ENCODE measurements at regions not wholly inside any gene's neighbourhood (a gene's known extent, or its start where the extent isn't known, plus 50 kb on each side); places are given as distances from the start of the nearest gene placed in this dataset.

DNA sequence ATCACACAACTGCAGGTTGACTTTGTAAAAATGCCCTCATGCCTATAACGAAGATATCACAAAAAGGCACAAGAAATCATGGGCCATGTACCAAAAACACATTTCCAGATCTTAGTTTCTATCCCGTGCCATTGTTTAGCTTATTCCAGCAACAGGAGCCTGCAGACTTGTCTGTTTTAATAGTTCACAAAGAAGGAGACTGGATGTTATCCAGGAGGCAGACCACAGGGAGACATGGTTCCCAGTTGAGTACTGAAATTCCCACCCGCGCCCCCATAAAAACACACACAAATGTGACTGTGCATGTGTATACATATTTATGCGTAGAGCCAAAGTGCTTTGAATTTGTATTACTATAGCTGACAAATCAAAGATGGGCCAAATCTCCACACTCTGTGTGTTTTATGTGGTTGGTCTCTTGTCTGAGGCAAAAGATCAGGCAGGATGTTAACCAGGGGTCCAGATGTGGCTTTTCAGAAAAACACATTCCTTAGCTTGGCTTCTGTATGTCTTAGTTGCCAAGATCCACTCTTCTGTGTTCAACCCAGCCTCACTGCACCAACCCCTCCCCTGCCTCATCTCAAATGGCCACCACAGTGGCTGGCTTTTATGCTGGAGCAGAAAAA is 469.2 kb upstream of the DIPK2B start:
- no TSS peak for BruUV-seq (replicated peaks)

GRCh38 chrX:45668686-45669443 is 468.2 kb upstream of the DIPK2B start:
- Histone ChIP-seq H3K4me1 (ENCODE audit: insufficient read depth, low read length) (no peaks in the 10 kb centered on the region), H3K27me3 (ENCODE audit: control insufficient read depth in 1 of 2, insufficient read depth in 2 of 2, low read length in 2 of 2) (no peaks in the 10 kb centered on the region), H3K9me3 (ENCODE audit: low read length) (no peaks in the 10 kb centered on the region), H3K36me3 (replicated peaks in 1 of 2; ENCODE audit: control insufficient read depth in 1 of 2, insufficient read depth in 2 of 2, low read length in 2 of 2) (no peaks in the 10 kb centered on the region), H3K79me2 (ENCODE audit: insufficient read depth, low read length) (no peaks in the 10 kb centered on the region), H3K4me2 (ENCODE audit: low read depth, low read length) (no peak overlapping the region), H4K20me1 (ENCODE audit: insufficient read depth, low read length) (no peaks in the 10 kb centered on the region), H2AFZ (ENCODE audit: low read length) (no peak overlapping the region), H3K9ac (ENCODE audit: insufficient read depth, low read depth, low read length) (no peak overlapping the region), H3K27ac (ENCODE audit: extremely low read length, insufficient read depth, low read length) (no peak overlapping the region), H3K4me3 (replicated peaks in 1 of 3; ENCODE audit: insufficient read depth in 1 of 3, low read depth in 2 of 3, low read length in 3 of 3) (no peak overlapping the region)
- ChIA-PET CTCF (ENCODE audit: low intra/inter-chr PET ratio, low total read pairs) (no interaction called here), POLR2A (no interaction called here)
- in situ Hi-C loops (cut with HindIII; ENCODE audit: extremely low pct_ligation_motif_present, low pct_unique_long_range_greater_than_20kb): no loop called here
- no peak for FAIRE-seq
- WGBS (ENCODE audit: low lambda C conversion rate): 19% methylated on average over 5 of the region's 6 CpGs
- DNase-seq (ENCODE audit: low spot score): no peak
- BruUV-seq (replicated peaks): no TSS peak
- intact Hi-C loops (cut with micrococcal nuclease; ENCODE audit: unreplicated experiment): no loop called here
- no peak for ATAC-seq
- TF ChIP-seq TEAD2 (CRISPR knock-in tag; IDR thresholded peaks at IDR 0.05): no peak
- TF ChIP-seq ZBTB38 (CRISPR knock-in tag; IDR thresholded peaks at IDR 0.05): no peak
- TF ChIP-seq, protein P1, sequence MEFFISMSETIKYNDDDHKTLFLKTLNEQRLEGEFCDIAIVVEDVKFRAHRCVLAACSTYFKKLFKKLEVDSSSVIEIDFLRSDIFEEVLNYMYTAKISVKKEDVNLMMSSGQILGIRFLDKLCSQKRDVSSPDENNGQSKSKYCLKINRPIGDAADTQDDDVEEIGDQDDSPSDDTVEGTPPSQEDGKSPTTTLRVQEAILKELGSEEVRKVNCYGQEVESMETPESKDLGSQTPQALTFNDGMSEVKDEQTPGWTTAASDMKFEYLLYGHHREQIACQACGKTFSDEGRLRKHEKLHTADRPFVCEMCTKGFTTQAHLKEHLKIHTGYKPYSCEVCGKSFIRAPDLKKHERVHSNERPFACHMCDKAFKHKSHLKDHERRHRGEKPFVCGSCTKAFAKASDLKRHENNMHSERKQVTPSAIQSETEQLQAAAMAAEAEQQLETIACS (CRISPR knock-in tag; IDR thresholded peaks at IDR 0.05): no peak
- TF ChIP-seq SIN3A (IDR thresholded peaks at IDR 0.05; ENCODE audit: borderline replicate concordance, low read depth, low read length): no peak
- TF ChIP-seq, protein P2, sequence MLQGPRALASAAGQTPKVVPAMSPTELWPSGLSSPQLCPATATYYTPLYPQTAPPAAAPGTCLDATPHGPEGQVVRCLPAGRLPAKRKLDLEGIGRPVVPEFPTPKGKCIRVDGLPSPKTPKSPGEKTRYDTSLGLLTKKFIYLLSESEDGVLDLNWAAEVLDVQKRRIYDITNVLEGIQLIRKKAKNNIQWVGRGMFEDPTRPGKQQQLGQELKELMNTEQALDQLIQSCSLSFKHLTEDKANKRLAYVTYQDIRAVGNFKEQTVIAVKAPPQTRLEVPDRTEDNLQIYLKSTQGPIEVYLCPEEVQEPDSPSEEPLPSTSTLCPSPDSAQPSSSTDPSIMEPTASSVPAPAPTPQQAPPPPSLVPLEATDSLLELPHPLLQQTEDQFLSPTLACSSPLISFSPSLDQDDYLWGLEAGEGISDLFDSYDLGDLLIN (CRISPR knock-in tag; IDR thresholded peaks at IDR 0.05; ENCODE audit: borderline replicate concordance): no peak
- no peak for TF ChIP-seq SAFB2 (CRISPR knock-in tag; IDR thresholded peaks at IDR 0.05; ENCODE audit: borderline replicate concordance, low read depth)
- no peak for TF ChIP-seq ZNF597 (CRISPR knock-in tag; IDR thresholded peaks at IDR 0.05)
- TF ChIP-seq, protein P3, sequence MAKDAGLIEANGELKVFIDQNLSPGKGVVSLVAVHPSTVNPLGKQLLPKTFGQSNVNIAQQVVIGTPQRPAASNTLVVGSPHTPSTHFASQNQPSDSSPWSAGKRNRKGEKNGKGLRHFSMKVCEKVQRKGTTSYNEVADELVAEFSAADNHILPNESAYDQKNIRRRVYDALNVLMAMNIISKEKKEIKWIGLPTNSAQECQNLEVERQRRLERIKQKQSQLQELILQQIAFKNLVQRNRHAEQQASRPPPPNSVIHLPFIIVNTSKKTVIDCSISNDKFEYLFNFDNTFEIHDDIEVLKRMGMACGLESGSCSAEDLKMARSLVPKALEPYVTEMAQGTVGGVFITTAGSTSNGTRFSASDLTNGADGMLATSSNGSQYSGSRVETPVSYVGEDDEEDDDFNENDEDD (CRISPR knock-in tag; IDR thresholded peaks at IDR 0.05; ENCODE audit: borderline replicate concordance): no peak

More for the DNA sequence above, 469.2 kb upstream of the DIPK2B start:
- H3K27me3 ChIP-seq (ENCODE audit: control insufficient read depth in 1 of 2, insufficient read depth in 2 of 2, low read length in 2 of 2): no peaks in the 10 kb centered on the region
- ChIA-PET POLR2A (no interaction called here), CTCF (ENCODE audit: low intra/inter-chr PET ratio, low total read pairs) (no interaction called here)
- H3K36me3 ChIP-seq (replicated peaks in 1 of 2; ENCODE audit: control insufficient read depth in 1 of 2, insufficient read depth in 2 of 2, low read length in 2 of 2): no peaks in the 10 kb centered on the region
- intact Hi-C loops (cut with micrococcal nuclease; ENCODE audit: unreplicated experiment) (no loop called here), in situ Hi-C loops (cut with HindIII; ENCODE audit: extremely low pct_ligation_motif_present, low pct_unique_long_range_greater_than_20kb) (no loop called here)
- ATAC-seq (no peak), DNase-seq (ENCODE audit: low spot score) (no peak), FAIRE-seq (no peak)
- no peak for TF ChIP-seq TOPORS (CRISPR knock-in tag; IDR thresholded peaks at IDR 0.05)
- WGBS (ENCODE audit: low lambda C conversion rate): 63% methylated on average over 5 of the region's 5 CpGs
- no peaks in the 10 kb centered on the region for H3K79me2 ChIP-seq (ENCODE audit: insufficient read depth, low read length)
- H3K9me3 ChIP-seq (ENCODE audit: low read length): no peaks in the 10 kb centered on the region
- no peak overlapping the region for H3K4me3 ChIP-seq (replicated peaks in 1 of 3; ENCODE audit: insufficient read depth in 1 of 3, low read depth in 2 of 3, low read length in 3 of 3)
- no peaks in the 10 kb centered on the region for H3K4me1 ChIP-seq (ENCODE audit: insufficient read depth, low read length)
- no peak overlapping the region for H3K4me2 ChIP-seq (ENCODE audit: low read depth, low read length)
- H2AFZ ChIP-seq (ENCODE audit: low read length): no peak overlapping the region
- H4K20me1 ChIP-seq (ENCODE audit: insufficient read depth, low read length): no peaks in the 10 kb centered on the region
- no peak overlapping the region for H3K27ac ChIP-seq (ENCODE audit: extremely low read length, insufficient read depth, low read length)
- no peak overlapping the region for H3K9ac ChIP-seq (ENCODE audit: insufficient read depth, low read depth, low read length)
